ENCODE measurements at regions not wholly inside any gene's neighbourhood (a gene's known extent, or its start where the extent isn't known, plus 50 kb on each side); places are given as distances from the start of the nearest gene placed in this dataset.
"Not testable (repeated sequence)": the region's sequence is repeated elsewhere in the genome, so short reads cannot be mapped to it uniquely, and the experiment has no call there.

GRCh38 chr2:16199241-16199640, 258.9 kb downstream of the MYCN start:
- H2BK5ac ChIP-seq (ENCODE audit: low read depth, low read length, poor library complexity, severe bottlenecking); H3K36me3 ChIP-seq (ENCODE audit: control insufficient read depth, insufficient read depth, low read length); BruUV-seq (replicated peaks); H3K4me3 ChIP-seq (ENCODE audit: insufficient read depth, low read depth, low read length); H3K4me2 ChIP-seq (ENCODE audit: low read depth, low read length); H3K9ac ChIP-seq (ENCODE audit: low read depth, low read length); H3K18ac ChIP-seq (ENCODE audit: low read depth, low read length); dilution Hi-C loops (cut with HindIII; ENCODE audit: low sequenced_read_pairs, unreplicated experiment); H2BK20ac ChIP-seq (ENCODE audit: low read depth, low read length); H3K79me1 ChIP-seq (ENCODE audit: low read depth in 1 of 2, low read length in 2 of 2); H3K27me3 ChIP-seq (ENCODE audit: control insufficient read depth, insufficient read depth, low read length); ATAC-seq (ENCODE audit: low read depth); H3K23ac ChIP-seq (ENCODE audit: low read depth, low read length); intact Hi-C loops (cut with micrococcal nuclease); H2AK5ac ChIP-seq (ENCODE audit: low read depth, low read length); DNase-seq; H3K56ac ChIP-seq (ENCODE audit: extremely low read depth, insufficient read depth, low read length); H4K5ac ChIP-seq (ENCODE audit: low read depth, low read length); H4K91ac ChIP-seq (ENCODE audit: insufficient read depth, low read depth, low read length); CTCF ChIA-PET; H3K9me1 ChIP-seq (ENCODE audit: insufficient read depth, low read length); H3K4ac ChIP-seq (ENCODE audit: low read depth, low read length); POLR2A ChIA-PET (ENCODE audit: unreplicated experiment); H2BK120ac ChIP-seq (ENCODE audit: low read depth, low read length); H3K4me1 ChIP-seq (ENCODE audit: control insufficient read depth, insufficient read depth, low read length); H3K14ac ChIP-seq (replicated peaks; ENCODE audit: low read depth, low read length); H2AK9ac ChIP-seq (replicated peaks; ENCODE audit: low read depth, low read length, poor library complexity); in situ Hi-C loops (cut with MboI; ENCODE audit: low sequenced_read_pairs); H4K8ac ChIP-seq (ENCODE audit: low read depth in 2 of 2, low read length in 2 of 2); H3K27ac ChIP-seq (ENCODE audit: insufficient read depth, low read length); H4K20me1 ChIP-seq (ENCODE audit: insufficient read depth, low read length); H2BK15ac ChIP-seq (ENCODE audit: low read depth, low read length); H2AFZ ChIP-seq (replicated peaks; ENCODE audit: low read length, poor library complexity): not testable (repeated sequence)
- WGBS, 2 experiments (ENCODE audit: extremely low coverage in 2 of 2, insufficient read length in 1 of 2) = 40% methylated on average over 1 of the region's 5 CpGs; no CpG with 5 or more reads in 1 of the 2 experiments
- H3K9me3 ChIP-seq (ENCODE audit: control insufficient read depth, insufficient read depth, low read length) = peaks cover 54% of the 10 kb centered on the region

Measured in IMR-90 (cell line).